ENCODE measurements at regions not wholly inside any gene's neighbourhood (a gene's known extent, or its start where the extent isn't known, plus 50 kb on each side); places are given as distances from the start of the nearest gene placed in this dataset.

DNA sequence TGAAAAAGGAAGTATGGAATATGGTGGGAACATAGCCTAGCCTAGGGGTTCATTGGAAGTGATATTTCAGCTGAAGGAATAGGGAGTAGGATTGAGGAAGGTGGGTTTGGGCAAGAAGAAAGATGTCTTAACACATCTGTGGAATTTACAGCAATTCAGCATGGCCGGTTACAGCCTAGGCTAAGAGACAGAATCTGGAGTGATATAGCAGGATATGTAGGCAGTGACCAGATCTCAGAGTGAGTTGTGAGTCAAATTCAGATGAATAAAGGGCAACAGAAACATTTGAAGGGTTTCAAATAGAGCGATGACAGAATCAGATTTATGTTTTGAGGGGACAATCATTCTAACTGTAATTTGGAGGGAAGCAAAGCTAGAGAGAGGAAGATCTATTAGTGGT lies 199.0 kb upstream of the PRPS1L1 start:
- ATAC-seq: no peak
- Mint-ChIP-seq H3K9me3 (no peaks in the 10 kb centered on the region), H3K4me1 (no peaks in the 10 kb centered on the region), H3K36me3 (no peaks in the 10 kb centered on the region), H3K4me3 (no peak overlapping the region), H3K27me3 (ENCODE audit: low read depth) (no peaks in the 10 kb centered on the region), H3K27ac (no peak overlapping the region)
- TF ChIP-seq ELF4 (CRISPR knock-in tag; IDR thresholded peaks at IDR 0.05; ENCODE audit: low read depth) (no peak), ZNF671 (CRISPR knock-in tag; IDR thresholded peaks at IDR 0.05) (no peak), SP1 (CRISPR knock-in tag; conservative IDR thresholded peaks at IDR 0.05) (no peak), ZNF317 (CRISPR knock-in tag; IDR thresholded peaks at IDR 0.05; ENCODE audit: borderline replicate concordance, low read depth) (no peak), CREM (CRISPR knock-in tag; IDR thresholded peaks at IDR 0.05) (no peak), FOXJ3 (CRISPR knock-in tag; IDR thresholded peaks at IDR 0.05; ENCODE audit: borderline replicate concordance) (no peak), MYBL2 (CRISPR knock-in tag; IDR thresholded peaks at IDR 0.05) (no peak), NFYB (CRISPR knock-in tag; conservative IDR thresholded peaks at IDR 0.05; ENCODE audit: low read depth) (no peak)
- TF ChIP-seq, protein P1, sequence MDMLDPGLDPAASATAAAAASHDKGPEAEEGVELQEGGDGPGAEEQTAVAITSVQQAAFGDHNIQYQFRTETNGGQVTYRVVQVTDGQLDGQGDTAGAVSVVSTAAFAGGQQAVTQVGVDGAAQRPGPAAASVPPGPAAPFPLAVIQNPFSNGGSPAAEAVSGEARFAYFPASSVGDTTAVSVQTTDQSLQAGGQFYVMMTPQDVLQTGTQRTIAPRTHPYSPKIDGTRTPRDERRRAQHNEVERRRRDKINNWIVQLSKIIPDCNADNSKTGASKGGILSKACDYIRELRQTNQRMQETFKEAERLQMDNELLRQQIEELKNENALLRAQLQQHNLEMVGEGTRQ (CRISPR knock-in tag; IDR thresholded peaks at IDR 0.05): no peak
- TF ChIP-seq, protein P2, sequence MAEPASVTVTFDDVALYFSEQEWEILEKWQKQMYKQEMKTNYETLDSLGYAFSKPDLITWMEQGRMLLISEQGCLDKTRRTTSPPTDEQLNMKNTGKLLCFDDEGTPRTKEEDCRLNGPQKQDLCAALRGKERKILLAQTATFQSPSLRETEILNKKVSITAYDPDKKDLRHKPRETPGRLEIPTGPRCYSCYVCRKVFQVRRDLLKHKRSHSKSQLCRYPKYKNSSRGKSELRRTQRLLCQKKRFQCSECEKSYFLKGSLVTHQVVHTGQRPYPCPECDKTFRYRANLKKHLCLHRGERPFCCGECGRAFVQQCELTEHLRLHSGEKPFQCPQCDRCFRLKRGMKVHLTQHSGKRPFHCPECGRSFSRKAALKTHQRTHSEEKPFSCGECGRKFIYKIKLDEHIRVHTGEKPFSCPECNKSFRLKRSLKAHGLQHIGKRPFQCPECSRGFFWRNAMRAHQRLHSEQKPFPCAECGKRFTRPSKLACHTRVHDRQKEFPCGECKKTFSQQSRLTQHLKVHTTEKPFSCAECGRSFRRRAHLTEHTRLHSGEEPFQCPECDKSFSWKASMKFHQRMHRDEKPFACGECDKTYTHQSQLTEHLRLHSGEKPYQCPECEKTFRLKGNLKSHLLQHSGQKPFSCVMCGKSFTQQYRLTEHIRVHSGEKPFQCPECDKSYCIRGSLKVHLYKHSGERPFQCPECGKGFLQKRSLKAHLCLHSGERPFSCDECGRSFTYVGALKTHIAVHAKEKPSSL (CRISPR knock-in tag; conservative IDR thresholded peaks at IDR 0.05): no peak
- TF ChIP-seq, protein P3, sequence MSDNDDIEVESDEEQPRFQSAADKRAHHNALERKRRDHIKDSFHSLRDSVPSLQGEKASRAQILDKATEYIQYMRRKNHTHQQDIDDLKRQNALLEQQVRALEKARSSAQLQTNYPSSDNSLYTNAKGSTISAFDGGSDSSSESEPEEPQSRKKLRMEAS (CRISPR knock-in tag; IDR thresholded peaks at IDR 0.05): no peak
- TF ChIP-seq, protein P4, sequence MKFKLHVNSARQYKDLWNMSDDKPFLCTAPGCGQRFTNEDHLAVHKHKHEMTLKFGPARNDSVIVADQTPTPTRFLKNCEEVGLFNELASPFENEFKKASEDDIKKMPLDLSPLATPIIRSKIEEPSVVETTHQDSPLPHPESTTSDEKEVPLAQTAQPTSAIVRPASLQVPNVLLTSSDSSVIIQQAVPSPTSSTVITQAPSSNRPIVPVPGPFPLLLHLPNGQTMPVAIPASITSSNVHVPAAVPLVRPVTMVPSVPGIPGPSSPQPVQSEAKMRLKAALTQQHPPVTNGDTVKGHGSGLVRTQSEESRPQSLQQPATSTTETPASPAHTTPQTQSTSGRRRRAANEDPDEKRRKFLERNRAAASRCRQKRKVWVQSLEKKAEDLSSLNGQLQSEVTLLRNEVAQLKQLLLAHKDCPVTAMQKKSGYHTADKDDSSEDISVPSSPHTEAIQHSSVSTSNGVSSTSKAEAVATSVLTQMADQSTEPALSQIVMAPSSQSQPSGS (CRISPR knock-in tag; IDR thresholded peaks at IDR 0.05; ENCODE audit: borderline replicate concordance, low read depth): no peak
- DNase-seq (ENCODE audit: low spot score): no peak
- ChIA-PET CTCF (interaction anchor here (1.3 kb wide), 1 partner anchor 17 kb away, joined by 3 read pairs; no protein-coding TSS in a partner anchor), POLR2A (no interaction called here)

DNA sequence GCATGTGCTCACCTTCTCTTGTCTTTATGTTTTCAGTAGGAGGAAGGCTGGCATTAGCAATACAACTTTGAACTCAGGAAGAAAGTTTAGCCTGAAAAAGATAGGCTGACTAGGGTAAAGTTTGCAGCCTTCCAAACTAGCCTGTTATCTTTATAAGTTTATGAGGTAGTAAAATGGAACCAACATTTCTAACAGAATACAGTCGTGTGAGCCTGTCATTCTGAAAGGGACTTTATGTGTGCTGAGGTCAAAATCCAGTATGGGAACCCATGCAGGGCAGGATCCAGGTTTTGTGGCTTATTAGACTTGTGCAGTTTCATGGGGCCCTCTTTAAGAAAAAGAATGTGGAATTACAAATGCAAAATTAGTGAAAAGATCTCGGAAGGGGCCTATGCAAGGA lies 201.0 kb upstream of the PRPS1L1 start:
- no peaks in the 10 kb centered on the region for H3K9me3 Mint-ChIP-seq
- no peak for TF ChIP-seq ZNF317 (CRISPR knock-in tag; IDR thresholded peaks at IDR 0.05; ENCODE audit: borderline replicate concordance, low read depth)
- no peak overlapping the region for H3K4me3 Mint-ChIP-seq
- CTCF ChIA-PET: no interaction called here
- no peak for ATAC-seq
- H3K27ac Mint-ChIP-seq: no peak overlapping the region
- H3K27me3 Mint-ChIP-seq (ENCODE audit: low read depth): no peaks in the 10 kb centered on the region
- H3K4me1 Mint-ChIP-seq: no peaks in the 10 kb centered on the region
- DNase-seq (ENCODE audit: low spot score): no peak
- no peaks in the 10 kb centered on the region for H3K36me3 Mint-ChIP-seq
- POLR2A ChIA-PET: no interaction called here

DNA sequence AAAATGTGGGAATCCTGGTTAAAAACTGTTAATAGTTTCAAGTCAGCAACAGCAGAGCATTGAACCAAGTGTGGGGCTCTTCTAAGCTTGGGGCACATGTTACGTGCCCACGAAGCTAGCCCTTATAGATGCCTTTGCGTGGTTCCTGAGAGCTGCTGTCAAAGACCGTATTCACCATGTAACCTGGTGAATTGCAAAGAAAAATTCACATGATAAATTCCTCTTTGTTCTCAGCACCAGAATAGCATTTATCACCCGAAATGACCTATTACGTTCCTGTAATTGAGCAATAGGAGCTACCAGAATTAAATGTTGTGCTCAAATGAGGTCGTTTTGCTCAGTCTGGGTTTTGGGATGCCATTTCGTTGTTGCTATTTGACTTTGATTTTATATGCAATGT lies 202.6 kb upstream of the PRPS1L1 start:
- no peaks in the 10 kb centered on the region for H3K27me3 Mint-ChIP-seq (ENCODE audit: low read depth)
- ChIA-PET CTCF (interaction anchor here (0.6 to 2.1 kb wide), 3 partner anchors 12 to 1262 kb away, joined by 3 to 8 read pairs (median 4); no protein-coding TSS in a partner anchor), POLR2A (interaction anchor here (0.6 kb wide), 1 partner anchor 1584 kb away, joined by 3 read pairs; no protein-coding TSS in a partner anchor)
- H3K27ac Mint-ChIP-seq: no peak overlapping the region
- H3K36me3 Mint-ChIP-seq: no peaks in the 10 kb centered on the region
- no peaks in the 10 kb centered on the region for H3K4me1 Mint-ChIP-seq
- ATAC-seq (no peak), DNase-seq (ENCODE audit: low spot score) (no peak)
- no peaks in the 10 kb centered on the region for H3K9me3 Mint-ChIP-seq
- H3K4me3 Mint-ChIP-seq: no peak overlapping the region
- TF ChIP-seq, protein P5, sequence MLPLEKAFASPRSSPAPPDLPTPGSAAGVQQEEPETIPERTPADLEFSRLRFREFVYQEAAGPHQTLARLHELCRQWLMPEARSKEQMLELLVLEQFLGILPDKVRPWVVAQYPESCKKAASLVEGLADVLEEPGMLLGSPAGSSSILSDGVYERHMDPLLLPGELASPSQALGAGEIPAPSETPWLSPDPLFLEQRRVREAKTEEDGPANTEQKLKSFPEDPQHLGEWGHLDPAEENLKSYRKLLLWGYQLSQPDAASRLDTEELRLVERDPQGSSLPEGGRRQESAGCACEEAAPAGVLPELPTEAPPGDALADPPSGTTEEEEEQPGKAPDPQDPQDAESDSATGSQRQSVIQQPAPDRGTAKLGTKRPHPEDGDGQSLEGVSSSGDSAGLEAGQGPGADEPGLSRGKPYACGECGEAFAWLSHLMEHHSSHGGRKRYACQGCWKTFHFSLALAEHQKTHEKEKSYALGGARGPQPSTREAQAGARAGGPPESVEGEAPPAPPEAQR (CRISPR knock-in tag; IDR thresholded peaks at IDR 0.05): no peak
- TF ChIP-seq, protein P3 (CRISPR knock-in tag; IDR thresholded peaks at IDR 0.05): no peak
- TF ChIP-seq IRF2 (CRISPR knock-in tag; IDR thresholded peaks at IDR 0.05; ENCODE audit: borderline replicate concordance, low read depth): no peak
- TF ChIP-seq FOXP1 (CRISPR knock-in tag; IDR thresholded peaks at IDR 0.05; ENCODE audit: borderline replicate concordance): no peak
- no peak for TF ChIP-seq NR3C1 (CRISPR knock-in tag; conservative IDR thresholded peaks at IDR 0.05; ENCODE audit: low read depth)
- TF ChIP-seq, protein P6, sequence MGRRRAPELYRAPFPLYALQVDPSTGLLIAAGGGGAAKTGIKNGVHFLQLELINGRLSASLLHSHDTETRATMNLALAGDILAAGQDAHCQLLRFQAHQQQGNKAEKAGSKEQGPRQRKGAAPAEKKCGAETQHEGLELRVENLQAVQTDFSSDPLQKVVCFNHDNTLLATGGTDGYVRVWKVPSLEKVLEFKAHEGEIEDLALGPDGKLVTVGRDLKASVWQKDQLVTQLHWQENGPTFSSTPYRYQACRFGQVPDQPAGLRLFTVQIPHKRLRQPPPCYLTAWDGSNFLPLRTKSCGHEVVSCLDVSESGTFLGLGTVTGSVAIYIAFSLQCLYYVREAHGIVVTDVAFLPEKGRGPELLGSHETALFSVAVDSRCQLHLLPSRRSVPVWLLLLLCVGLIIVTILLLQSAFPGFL (CRISPR knock-in tag; IDR thresholded peaks at IDR 0.05; ENCODE audit: borderline replicate concordance): no peak
- TF ChIP-seq, protein P7, sequence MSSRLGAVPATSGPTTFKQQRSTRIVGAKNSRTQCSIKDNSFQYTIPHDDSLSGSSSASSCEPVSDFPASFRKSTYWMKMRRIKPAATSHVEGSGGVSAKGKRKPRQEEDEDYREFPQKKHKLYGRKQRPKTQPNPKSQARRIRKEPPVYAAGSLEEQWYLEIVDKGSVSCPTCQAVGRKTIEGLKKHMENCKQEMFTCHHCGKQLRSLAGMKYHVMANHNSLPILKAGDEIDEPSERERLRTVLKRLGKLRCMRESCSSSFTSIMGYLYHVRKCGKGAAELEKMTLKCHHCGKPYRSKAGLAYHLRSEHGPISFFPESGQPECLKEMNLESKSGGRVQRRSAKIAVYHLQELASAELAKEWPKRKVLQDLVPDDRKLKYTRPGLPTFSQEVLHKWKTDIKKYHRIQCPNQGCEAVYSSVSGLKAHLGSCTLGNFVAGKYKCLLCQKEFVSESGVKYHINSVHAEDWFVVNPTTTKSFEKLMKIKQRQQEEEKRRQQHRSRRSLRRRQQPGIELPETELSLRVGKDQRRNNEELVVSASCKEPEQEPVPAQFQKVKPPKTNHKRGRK (CRISPR knock-in tag; IDR thresholded peaks at IDR 0.05; ENCODE audit: borderline replicate concordance): no peak
- TF ChIP-seq, protein P8, sequence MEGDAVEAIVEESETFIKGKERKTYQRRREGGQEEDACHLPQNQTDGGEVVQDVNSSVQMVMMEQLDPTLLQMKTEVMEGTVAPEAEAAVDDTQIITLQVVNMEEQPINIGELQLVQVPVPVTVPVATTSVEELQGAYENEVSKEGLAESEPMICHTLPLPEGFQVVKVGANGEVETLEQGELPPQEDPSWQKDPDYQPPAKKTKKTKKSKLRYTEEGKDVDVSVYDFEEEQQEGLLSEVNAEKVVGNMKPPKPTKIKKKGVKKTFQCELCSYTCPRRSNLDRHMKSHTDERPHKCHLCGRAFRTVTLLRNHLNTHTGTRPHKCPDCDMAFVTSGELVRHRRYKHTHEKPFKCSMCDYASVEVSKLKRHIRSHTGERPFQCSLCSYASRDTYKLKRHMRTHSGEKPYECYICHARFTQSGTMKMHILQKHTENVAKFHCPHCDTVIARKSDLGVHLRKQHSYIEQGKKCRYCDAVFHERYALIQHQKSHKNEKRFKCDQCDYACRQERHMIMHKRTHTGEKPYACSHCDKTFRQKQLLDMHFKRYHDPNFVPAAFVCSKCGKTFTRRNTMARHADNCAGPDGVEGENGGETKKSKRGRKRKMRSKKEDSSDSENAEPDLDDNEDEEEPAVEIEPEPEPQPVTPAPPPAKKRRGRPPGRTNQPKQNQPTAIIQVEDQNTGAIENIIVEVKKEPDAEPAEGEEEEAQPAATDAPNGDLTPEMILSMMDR (IDR thresholded peaks at IDR 0.05): no peak
- no peak for TF ChIP-seq GTF2I (CRISPR knock-in tag; conservative IDR thresholded peaks at IDR 0.05)
